GM10248 (cell line): ENCODE measurements at regions not wholly inside any gene's neighbourhood (a gene's known extent, or its start where the extent isn't known, plus 50 kb on each side); places are given as distances from the start of the nearest gene placed in this dataset.

Experiments
- CTCF ChIA-PET: fragments of 300-600 bp; sonication (Branson Sonifier 250); formaldehyde crosslinking; extraction: SDS; loops from one replicate; lab custom pipeline; 2021; ENCODE audit warnings: antibody characterized with exemption; lab: Yijun Ruan, JAX
- POLR2A ChIA-PET: fragments of 350-650 bp; sonication (Branson Sonifier 250); formaldehyde crosslinking; extraction: SDS; loops from one replicate; lab custom pipeline; 2020; ENCODE audit warnings: antibody characterized with exemption; lab: Yijun Ruan, JAX
- DNase-seq: peaks from one replicate; pipeline ENCODE4 v3.0.0; 2012; ENCODE audit errors: extremely low spot score
- TF ChIP-seq, protein P1 (sequence below): IDR thresholded peaks from 2 replicates; pipeline ENCODE4 v1.5.1; 2012; ENCODE audit warnings: mild to moderate bottlenecking, low read depth; ENCODE audit errors: extremely low read depth, missing control alignments, control extremely low read depth

DNA sequence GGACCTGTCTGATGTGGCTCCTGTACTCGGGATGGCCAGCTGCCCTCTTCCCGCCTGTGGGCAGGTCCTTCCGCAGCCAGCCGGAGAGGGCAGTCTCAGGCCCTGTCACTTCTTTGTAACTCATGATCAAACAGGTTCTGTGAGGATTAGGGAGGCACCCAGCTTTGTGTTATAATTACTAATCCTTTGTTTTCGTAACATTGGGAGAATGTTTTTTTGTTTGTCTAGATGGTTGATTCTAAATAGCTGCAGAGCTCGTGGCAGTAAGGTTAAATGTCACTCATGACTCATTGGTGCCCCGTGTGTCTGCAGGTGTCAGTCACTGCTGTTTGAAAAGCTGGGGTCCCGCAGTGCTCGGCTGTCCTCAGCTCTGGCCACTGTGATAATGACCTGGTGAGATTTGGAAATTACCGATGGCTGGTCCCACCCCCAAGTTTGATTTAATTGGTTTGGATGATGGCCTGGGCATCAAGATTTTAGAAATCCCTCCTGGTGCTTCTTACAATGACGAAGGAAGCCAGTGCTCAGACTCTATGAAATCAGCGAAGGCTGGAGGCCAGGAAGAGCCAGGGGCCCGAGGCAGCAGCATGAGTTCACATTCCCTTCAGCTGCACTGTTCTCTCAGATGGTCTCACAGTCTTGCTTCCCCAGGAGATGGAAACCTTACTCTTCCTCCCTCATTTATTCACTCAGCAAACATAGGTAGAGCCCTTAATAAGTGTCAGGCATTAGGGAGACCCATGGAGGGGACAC, 172.8 kb downstream of the VAPA start:
- CTCF ChIA-PET = no interaction called here
- TF ChIP-seq, protein P1, sequence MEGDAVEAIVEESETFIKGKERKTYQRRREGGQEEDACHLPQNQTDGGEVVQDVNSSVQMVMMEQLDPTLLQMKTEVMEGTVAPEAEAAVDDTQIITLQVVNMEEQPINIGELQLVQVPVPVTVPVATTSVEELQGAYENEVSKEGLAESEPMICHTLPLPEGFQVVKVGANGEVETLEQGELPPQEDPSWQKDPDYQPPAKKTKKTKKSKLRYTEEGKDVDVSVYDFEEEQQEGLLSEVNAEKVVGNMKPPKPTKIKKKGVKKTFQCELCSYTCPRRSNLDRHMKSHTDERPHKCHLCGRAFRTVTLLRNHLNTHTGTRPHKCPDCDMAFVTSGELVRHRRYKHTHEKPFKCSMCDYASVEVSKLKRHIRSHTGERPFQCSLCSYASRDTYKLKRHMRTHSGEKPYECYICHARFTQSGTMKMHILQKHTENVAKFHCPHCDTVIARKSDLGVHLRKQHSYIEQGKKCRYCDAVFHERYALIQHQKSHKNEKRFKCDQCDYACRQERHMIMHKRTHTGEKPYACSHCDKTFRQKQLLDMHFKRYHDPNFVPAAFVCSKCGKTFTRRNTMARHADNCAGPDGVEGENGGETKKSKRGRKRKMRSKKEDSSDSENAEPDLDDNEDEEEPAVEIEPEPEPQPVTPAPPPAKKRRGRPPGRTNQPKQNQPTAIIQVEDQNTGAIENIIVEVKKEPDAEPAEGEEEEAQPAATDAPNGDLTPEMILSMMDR = no peak
- POLR2A ChIA-PET = no interaction called here

DNA sequence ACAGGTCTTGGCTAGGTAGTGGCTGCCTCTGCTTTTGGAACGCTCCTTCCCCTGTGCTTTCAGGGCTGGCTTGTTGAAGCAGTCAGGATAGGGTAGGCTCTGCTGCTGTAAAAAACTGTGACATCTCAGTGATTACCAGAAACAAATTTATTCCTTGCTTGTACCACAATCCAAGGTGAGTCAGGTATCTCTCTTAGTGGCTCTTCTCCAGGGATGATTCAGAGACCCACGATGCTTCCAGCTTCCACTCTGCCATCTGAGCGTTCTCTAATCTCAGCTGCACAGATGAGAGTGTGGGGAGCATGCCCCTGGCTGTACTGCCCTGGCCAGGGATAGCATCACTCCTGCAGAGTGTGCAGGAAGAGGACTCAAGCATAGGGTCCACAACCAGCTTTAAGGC, 174.9 kb downstream of the VAPA start:
- POLR2A ChIA-PET = no interaction called here
- CTCF ChIA-PET = interaction anchor here (1.6 to 2.2 kb wide), 2 partner anchors 9 to 16 kb away, joined by 4 to 6 read pairs; no protein-coding TSS in a partner anchor
- TF ChIP-seq, protein P1 = no peak
- no peak for DNase-seq

More for the DNA sequence above, 172.8 kb downstream of the VAPA start:
- no peak for DNase-seq

DNA sequence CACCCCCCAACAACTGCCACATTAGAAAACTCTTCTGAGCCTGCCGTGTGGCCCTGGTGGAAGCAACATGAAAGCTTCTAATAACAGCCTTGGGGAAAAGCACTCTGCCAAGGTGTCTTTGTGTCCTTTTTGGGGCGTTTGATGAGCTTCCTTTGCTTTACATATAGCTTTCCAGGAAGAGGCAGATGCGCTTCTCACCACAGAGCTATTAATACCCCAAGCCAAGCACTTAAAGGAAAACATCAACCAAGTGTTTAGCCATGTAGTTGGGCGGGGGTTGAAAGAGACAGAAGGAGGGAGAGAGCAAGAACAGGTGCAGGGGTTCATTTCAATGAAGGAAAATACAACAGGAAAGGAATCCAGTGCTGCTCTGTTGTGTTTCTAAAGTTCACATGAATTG, 176.1 kb downstream of the VAPA start:
- POLR2A ChIA-PET = no interaction called here

DNA sequence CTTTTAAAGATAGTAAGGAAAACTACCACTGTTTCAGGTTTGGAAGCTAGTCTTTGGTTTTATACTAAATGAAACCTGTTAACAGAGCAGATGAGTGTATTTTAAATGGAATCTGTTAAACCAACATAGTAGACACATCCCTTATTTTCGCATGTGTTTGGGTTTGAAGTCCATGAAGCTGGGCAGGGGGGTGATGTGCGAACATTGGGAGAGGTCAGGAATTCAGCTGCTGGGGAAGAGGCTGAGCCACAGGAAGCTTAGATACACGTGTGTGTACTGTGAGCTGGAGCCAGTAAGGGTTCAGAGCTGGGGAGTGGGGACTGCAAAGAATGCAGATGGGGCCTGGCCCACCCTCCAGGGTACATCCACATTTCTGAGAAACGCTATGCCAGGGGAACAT, 176.9 kb downstream of the VAPA start:
- TF ChIP-seq, protein P1 = no peak
- ChIA-PET POLR2A (no interaction called here), CTCF (interaction anchor here (1.0 to 2.2 kb wide), 3 partner anchors 9 to 18 kb away, joined by 3 to 6 read pairs (median 6); no protein-coding TSS in a partner anchor)
- DNase-seq = no peak

More for the DNA sequence above, 176.1 kb downstream of the VAPA start:
- DNase-seq = no peak
- CTCF ChIA-PET = interaction anchor here (1.0 to 2.2 kb wide), 3 partner anchors 8 to 17 kb away, joined by 3 to 6 read pairs (median 6); no protein-coding TSS in a partner anchor
- TF ChIP-seq, protein P1 = no peak

DNA sequence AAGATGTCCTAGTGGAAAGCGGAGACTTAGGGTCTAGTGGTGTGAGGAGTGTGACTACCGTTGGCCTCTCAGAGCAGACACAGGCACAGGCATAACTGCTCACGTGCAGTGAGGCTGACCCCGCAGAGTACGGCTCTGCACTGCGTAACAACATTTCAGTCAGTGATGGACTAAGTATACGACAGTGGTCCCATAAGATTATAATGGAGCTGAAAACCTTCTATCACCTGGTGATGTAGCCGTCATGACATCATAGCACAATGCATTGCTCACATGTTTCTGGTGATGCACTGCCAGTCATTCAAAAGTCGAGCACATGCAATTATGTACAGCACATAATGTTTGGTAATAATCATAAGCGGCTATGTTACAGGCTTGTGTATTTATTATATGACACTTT, 179.6 kb downstream of the VAPA start:
- ChIA-PET CTCF (interaction anchor here (1.1 kb wide), 1 partner anchor 314 kb away, joined by 3 read pairs; no protein-coding TSS in a partner anchor), POLR2A (no interaction called here)
- TF ChIP-seq, protein P1 = no peak
- DNase-seq = no peak

DNA sequence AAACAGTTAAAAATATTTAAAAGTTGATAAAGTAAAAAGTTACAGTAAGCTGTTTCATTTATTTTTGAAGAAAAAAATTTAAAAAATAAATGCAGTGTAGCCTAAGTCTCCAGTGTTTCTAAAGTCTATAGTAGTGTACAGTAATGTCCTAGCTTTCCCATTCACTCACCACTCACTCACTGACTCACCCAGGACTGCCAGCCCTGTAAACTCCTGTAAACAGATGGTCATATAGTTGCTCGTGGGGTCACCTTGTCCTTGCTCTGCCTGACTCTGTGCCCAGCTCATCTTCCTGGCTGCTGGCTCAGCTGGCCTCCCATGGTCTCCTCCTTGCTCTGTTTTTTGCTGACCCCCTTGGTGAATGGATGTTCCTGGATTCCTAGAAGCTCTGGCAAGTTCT, 180.3 kb downstream of the VAPA start:
- POLR2A ChIA-PET = no interaction called here
- no peak for DNase-seq
- CTCF ChIA-PET = interaction anchor here (1.1 to 1.4 kb wide), 2 partner anchors 9 to 313 kb away, joined by 3 to 4 read pairs; no protein-coding TSS in a partner anchor
- TF ChIP-seq, protein P1 = no peak
